ENCODE measurements at regions not wholly inside any gene's neighbourhood (a gene's known extent, or its start where the extent isn't known, plus 50 kb on each side); places are given as distances from the start of the nearest gene placed in this dataset.

- DNase-seq (ENCODE audit: low spot score) = peak; percentile 86
Observed at GRCh38 chr13:99436686-99437416, 64.4 kb upstream of the TM9SF2 start.

DNA sequence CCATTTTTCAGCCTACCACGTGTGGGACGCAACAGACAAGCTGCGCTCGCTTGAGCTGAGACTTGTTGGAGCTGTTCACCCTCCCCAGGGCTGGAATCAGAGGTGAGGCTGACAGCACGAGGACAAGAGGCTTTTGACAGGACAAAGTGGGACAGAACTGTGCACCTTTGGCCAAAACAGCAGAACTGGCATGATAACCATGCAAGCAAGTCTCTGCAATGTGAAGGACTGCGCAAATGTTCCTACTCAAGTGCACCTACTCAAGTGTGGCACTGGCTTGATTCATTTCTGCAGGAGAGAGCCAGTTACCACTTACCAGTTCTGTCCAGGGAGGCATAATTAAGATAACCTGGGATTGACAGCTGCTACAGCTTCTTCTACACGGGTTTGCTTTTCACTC, 62.2 kb upstream of the TM9SF2 start:
- no peak for DNase-seq (ENCODE audit: low spot score)

DNA sequence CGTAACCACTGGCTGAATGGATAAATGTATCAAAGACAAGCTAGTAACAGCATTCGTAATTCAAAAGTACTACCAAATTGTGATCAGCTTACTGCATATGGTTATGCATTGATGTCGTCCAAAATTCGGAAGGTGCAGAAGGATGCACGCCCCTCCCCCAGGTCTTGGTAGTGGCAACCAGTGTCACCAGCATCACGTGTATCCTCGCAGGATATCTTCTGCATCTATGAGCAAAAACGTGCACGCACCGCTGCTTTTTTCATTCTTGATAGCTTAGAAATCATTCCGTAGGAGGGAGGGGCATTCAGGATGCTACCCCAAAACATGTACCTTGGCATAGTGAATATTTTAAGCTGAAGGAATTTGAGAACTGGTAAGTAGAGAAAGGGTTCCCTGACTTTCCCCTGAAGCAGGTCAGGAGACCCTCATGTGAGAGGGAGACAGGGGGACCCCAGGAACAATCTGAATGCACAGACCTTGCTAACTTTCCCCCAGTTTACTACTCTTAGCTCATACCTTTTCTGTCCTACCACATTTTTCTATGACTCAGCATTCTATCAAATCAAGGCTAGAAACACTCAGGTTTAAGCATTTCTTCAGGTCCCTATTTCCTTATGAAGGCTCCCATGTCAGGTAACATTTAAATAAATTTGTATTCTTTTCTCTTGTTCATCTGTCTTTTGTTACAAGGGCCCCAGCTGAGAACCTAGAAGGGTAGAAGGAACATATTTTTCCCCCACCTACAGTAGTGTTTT, 61.2 kb upstream of the TM9SF2 start:
- DNase-seq (ENCODE audit: low spot score) = no peak

- peak; percentile 46 for DNase-seq (ENCODE audit: low spot score)
Observed at GRCh38 chr13:99442273-99442895, 58.9 kb upstream of the TM9SF2 start.

GRCh38 chr13:99446242-99446641, 55.0 kb upstream of the TM9SF2 start:
- DNase-seq (ENCODE audit: low spot score) = no peak

DNA sequence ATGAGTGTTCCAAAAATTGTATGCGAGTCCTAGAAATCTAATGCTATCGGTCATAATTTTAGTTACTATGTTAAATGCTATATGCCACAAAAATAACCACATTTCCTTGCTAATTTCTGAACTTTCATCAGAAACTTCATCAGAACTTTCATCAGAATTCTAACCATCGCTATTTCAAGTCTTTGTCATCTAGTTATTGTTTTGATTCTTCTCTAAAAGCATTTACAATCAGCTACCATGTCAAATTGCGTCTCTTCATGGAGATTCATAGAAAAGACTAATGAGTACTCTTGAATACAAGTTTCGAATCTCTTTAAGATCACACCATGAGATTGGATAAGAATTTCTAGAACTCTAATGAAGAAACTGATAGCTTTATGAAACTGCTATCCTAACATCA, 52.7 kb upstream of the TM9SF2 start:
- no peak for DNase-seq (ENCODE audit: low spot score)

DNA sequence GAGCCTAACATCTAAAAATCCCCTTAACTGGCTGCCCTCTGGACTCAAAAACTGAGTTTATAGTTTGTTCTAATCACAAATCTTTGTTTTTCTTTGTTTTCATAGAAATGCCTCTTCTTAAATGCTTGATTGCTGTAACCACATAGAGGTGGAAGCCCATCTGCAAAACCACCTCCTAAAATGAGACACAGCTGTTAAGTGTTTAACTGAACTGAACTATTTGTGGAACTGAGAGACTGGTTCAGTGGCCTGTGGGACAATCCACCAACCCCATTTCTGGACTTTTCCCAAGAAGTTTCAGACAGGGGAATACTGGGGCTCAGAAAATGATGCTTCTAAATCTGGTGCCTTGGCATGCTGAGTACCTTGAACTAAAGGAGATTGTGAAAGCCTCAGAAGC, 50.9 kb upstream of the TM9SF2 start:
- DNase-seq (ENCODE audit: low spot score) = no peak

Measured in Ammon's horn (tissue), 1 donor.